Peyer's patch (tissue), 4 donors: ENCODE measurements at regions not wholly inside any gene's neighbourhood (a gene's known extent, or its start where the extent isn't known, plus 50 kb on each side); places are given as distances from the start of the nearest gene placed in this dataset.
"Not testable (repeated sequence)": the region's sequence is repeated elsewhere in the genome, so short reads cannot be mapped to it uniquely, and the experiment has no call there.

Experiments used
- DNase-seq, 3 donors: peaks; one replicate each; pipeline ENCODE4 v3.0.0-alpha.2; 2017 to 2019
- H3K27ac ChIP-seq, 4 donors: fragments of 200-600 bp; sonication (generic); one replicate each; pipeline ENCODE4 v1.5.1; 2016 to 2019
- H3K27me3 ChIP-seq, 2 donors: fragments of 200-600 bp; sonication (generic); one replicate each; pipeline ENCODE4 v1.5.1; 2019
- H3K36me3 ChIP-seq, 3 donors: fragments of 200-600 bp; sonication (generic); one replicate each; pipeline ENCODE4 v1.5.1; 2016 to 2019
- H3K4me1 ChIP-seq, 4 donors: fragments of 200-600 bp; sonication (generic); one replicate each; pipeline ENCODE4 v1.5.1; 2016 to 2019
- H3K4me3 ChIP-seq, 4 donors: fragments of 200-600 bp; sonication (generic); 1 replicate in 3 of 4; 2 replicates in 1 of 4; pipeline ENCODE4 v1.5.1; 2016 to 2019; ENCODE audit warnings: mild to moderate bottlenecking in 1 of 4
- H3K9me3 ChIP-seq, 4 donors: fragments of 200-600 bp; sonication (generic); one replicate each; pipeline ENCODE4 v1.5.1; 2016 to 2019; ENCODE audit warnings: mild to moderate bottlenecking in 1 of 4
- CTCF ChIP-seq, 6 experiments: fragments of 450-650 bp in 4 of 6; fragments of 200-600 bp in 2 of 6; sonication (generic) in 1 of 6; IDR thresholded peaks; one replicate each; pipeline ENCODE4 v1.5.1; 2017 to 2019; ENCODE audit warnings: antibody characterized with exemption in 6 of 6, mild to moderate bottlenecking in 3 of 6, moderate library complexity in 1 of 6
- POLR2A ChIP-seq, 2 donors: fragments of 450-650 bp; IDR thresholded peaks; one replicate each; pipeline ENCODE4 v1.5.1; 2017; ENCODE audit warnings: antibody characterized with exemption in 2 of 2, mild to moderate bottlenecking in 2 of 2, moderate library complexity in 2 of 2

DNA sequence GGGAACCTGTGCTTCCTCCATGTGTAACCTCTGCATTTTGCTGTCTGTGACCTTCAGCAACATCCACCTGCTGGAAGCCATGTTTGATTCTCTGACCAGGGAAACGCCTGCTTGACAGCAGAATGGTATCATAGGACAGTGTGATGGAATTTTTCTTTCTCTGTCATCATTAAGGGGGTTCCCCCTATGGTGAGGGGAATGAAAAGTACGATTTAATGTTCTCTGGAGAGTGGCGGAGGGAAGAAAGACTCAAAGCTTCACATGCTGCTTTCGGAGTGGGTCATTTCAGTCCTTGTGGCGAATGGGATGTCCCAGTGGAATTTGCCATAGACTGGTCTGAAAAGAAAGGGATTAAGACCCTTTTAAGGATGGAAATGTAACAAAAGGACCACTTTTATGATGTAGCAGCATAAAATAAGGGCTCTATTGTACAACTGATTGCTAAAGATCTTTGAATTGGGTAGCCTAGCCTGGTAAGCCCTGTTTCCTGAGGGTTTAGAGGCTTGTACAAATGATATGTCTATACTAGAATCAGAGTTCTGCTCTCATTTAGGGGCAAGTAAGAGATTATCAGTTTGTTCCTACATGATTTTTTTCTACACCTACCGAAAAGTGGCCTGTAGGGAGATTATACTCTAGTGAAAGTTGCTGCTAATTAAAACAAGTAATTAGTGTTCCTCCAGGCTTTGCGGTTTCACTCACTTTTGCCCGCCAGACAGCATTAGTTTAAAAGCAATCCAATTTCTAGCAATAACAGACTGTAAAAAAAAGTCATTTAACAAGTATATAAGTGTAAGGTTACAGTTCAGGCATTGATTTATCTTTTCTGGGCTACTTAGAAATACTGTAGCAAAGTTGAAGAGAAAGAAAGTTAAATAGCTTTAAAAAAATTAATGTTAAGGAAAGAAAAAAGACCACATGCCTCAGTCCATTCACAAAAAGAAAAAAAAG lies 904.5 kb downstream of the NR2F1-AS1 start:
- Histone ChIP-seq H3K27ac (no peak overlapping the region), H3K4me3 (no peak overlapping the region), H3K36me3 (no peaks in the 10 kb centered on the region), H3K9me3 (no peaks in the 10 kb centered on the region), H3K27me3 (no peaks in the 10 kb centered on the region), H3K4me1 (no peaks in the 10 kb centered on the region)
- TF ChIP-seq CTCF (IDR thresholded peaks at IDR 0.05) (no peak), POLR2A (IDR thresholded peaks at IDR 0.05) (no peak)
- no peak for DNase-seq

GRCh38 chr5:92674321-92674720 lies 906.7 kb downstream of the NR2F1-AS1 start:
- Histone ChIP-seq H3K27ac (no peak overlapping the region), H3K36me3 (no peaks in the 10 kb centered on the region), H3K27me3 (no peaks in the 10 kb centered on the region), H3K9me3 (no peaks in the 10 kb centered on the region), H3K4me1 (no peaks in the 10 kb centered on the region), H3K4me3 (no peak overlapping the region)
- TF ChIP-seq POLR2A (IDR thresholded peaks at IDR 0.05) = no peak
- no peak for TF ChIP-seq CTCF (IDR thresholded peaks at IDR 0.05)
- DNase-seq = no peak

DNA sequence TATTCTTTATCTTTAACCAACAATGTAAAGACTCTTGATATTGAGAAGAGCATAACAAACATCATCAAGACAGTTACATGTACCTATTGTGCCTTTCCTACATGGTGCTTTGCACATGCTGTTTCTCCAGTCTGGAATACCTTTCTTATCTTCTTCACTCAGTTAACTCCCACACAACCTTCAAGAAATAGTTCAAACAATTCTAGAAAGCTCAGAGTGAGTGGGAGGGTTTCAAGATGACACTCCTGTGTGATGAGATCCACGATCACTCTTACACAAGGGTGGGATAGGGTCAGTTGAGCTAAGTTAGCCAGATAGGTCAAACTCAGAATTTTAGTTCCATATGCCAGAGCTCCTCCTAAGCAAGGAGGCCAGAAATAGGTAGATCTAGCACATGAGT lies 915.5 kb downstream of the NR2F1-AS1 start:
- no peak overlapping the region for H3K4me3 ChIP-seq
- H3K36me3 ChIP-seq = no peaks in the 10 kb centered on the region
- TF ChIP-seq CTCF (IDR thresholded peaks at IDR 0.05) (no peak), POLR2A (IDR thresholded peaks at IDR 0.05) (no peak)
- H3K27ac ChIP-seq = no peak overlapping the region
- no peaks in the 10 kb centered on the region for H3K9me3 ChIP-seq
- H3K4me1 ChIP-seq = no peaks in the 10 kb centered on the region
- DNase-seq = no peak
- H3K27me3 ChIP-seq = no peaks in the 10 kb centered on the region

DNA sequence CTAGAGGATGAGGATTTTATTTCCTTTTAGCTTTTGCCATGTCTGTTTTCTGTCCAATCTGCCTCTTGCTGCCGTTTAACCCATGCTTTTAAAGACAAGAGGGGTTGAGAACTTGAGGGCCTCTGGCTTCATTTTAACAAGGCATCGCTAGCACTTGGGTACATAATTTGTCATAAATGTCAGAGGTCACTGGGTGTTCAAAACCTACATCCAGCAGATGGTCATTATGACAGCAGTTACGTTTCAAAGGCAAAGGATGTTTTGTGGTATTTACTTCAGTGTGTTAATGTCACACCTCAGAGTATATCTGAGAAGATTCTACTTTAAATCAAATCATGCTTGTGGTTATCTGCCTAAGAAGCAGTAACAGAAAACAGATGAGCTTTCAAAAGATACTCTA lies 918.3 kb downstream of the NR2F1-AS1 start:
- Histone ChIP-seq H3K27ac (no peak overlapping the region), H3K4me1 (no peaks in the 10 kb centered on the region), H3K27me3 (no peaks in the 10 kb centered on the region), H3K36me3 (no peaks in the 10 kb centered on the region), H3K4me3 (no peak overlapping the region), H3K9me3 (no peaks in the 10 kb centered on the region)
- no peak for TF ChIP-seq POLR2A (IDR thresholded peaks at IDR 0.05)
- no peak for TF ChIP-seq CTCF (IDR thresholded peaks at IDR 0.05)
- no peak for DNase-seq

DNA sequence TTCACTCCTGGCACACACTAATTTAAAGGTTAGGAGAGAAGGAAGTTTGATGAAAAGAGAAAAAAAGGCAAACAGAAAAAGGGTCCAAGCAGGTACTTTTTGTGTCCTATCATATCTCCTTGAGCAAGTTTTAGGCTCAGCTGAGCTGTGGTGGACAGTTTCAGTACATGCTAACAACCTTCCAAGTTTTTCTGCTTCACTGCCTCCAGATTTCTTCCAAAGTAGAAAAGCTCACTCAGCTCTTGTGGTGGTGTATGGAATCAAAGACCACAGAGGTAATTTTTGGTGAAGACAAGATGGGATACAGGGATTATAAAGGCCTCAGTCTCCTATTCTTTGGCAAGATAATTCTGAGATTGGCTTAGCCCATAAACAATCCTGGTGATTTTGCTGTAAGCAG lies 921.8 kb downstream of the NR2F1-AS1 start:
- H3K9me3 ChIP-seq = no peaks in the 10 kb centered on the region
- no peak overlapping the region for H3K4me3 ChIP-seq
- H3K27ac ChIP-seq = no peak overlapping the region
- H3K27me3 ChIP-seq = no peaks in the 10 kb centered on the region
- H3K4me1 ChIP-seq = no peaks in the 10 kb centered on the region
- H3K36me3 ChIP-seq = no peaks in the 10 kb centered on the region
- no peak for DNase-seq
- no peak for TF ChIP-seq CTCF (IDR thresholded peaks at IDR 0.05)
- no peak for TF ChIP-seq POLR2A (IDR thresholded peaks at IDR 0.05)

DNA sequence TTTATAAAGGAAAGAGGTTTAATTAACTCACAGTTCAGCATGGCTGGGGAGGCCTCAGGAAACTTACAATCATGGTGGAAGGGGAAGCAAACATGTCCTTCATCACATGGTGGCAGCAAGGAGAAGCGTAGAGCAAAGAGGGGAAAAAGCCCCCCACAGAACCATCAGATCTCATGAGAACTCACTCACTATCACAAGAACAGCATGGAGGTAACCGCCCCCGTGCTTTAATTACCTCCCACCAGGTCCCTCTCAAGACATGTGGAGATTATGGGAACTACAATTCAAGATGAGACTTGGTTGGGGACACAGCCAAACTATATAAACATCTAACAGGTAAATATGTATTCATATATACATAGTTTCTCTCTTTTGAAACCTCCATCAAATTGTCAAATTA lies 926.4 kb downstream of the NR2F1-AS1 start:
- not testable (repeated sequence) for H3K4me3 ChIP-seq, H3K9me3 ChIP-seq, H3K4me1 ChIP-seq, H3K27me3 ChIP-seq, H3K27ac ChIP-seq, DNase-seq, H3K36me3 ChIP-seq
